Psoas muscle (tissue), 7 donors: ENCODE measurements at regions not wholly inside any gene's neighbourhood (a gene's known extent, or its start where the extent isn't known, plus 50 kb on each side); places are given as distances from the start of the nearest gene placed in this dataset.

ENCODE experiments used
- ATAC-seq, 4 donors: fragments of 200-7000 bp; cut with Tn5 transposase; one replicate each; pipeline ENCODE4 v1.9.1; 2020; ENCODE audit warnings: moderate library complexity in 3 of 4, mild to moderate bottlenecking in 2 of 4
- DNase-seq, 2 donors: peaks; one replicate each; pipeline ENCODE4 v3.0.0-alpha.2; 2020
- H3K27ac ChIP-seq: fragments of 200-600 bp; one replicate; pipeline ENCODE4 v1.8.0; 2022
- H3K27me3 ChIP-seq, 3 donors: fragments of 200-600 bp in 1 of 3; one replicate each; pipeline versions ENCODE4 v1.6.1 to v1.8.0; 2013 to 2022; ENCODE audit warnings: low read length in 2 of 3, mild to moderate bottlenecking in 2 of 3, moderate library complexity in 1 of 3; ENCODE audit not compliant: insufficient read depth in 3 of 3
- H3K36me3 ChIP-seq, 2 donors: fragments of 200-600 bp in 1 of 2; one replicate each; pipeline versions ENCODE4 v1.6.1 to v1.8.0; 2013 to 2022; ENCODE audit warnings: low read depth in 1 of 2, mild to moderate bottlenecking in 1 of 2, moderate library complexity in 1 of 2; ENCODE audit not compliant: insufficient read depth in 1 of 2
- H3K4me1 ChIP-seq: fragments of 200-600 bp; one replicate; pipeline ENCODE4 v1.8.0; 2022
- H3K4me3 ChIP-seq: fragments of 200-600 bp; one replicate; pipeline ENCODE4 v1.8.0; 2022; ENCODE audit warnings: mild to moderate bottlenecking
- H3K9me3 ChIP-seq: fragments of 200-600 bp; one replicate; pipeline ENCODE4 v1.8.0; 2022
- CTCF ChIP-seq: fragments of 200-600 bp; IDR thresholded peaks from one replicate; pipeline ENCODE4 v1.8.0; 2022; ENCODE audit warnings: antibody characterized with exemption
- WGBS, 3 donors: extraction: QIAGEN DNeasy Blood & Tissue Kit; methylation state at CpG; one replicate each; pipeline versions ENCODE4 v1.1.6 to v1.1.7; 2013; 5-methylcytosine and 5-hydroxymethylcytosine counted together
- intact Hi-C, 2 donors: fragments of 100-400 bp; cut with DNase I; formaldehyde crosslinking; loops; one replicate each; pipeline versions ENCODE4 v1.11.0 to v1.14.2; 2022
- donor health status: healthy with polysubstance abuse.
- donor health status: DM: no; HTN: no; CAD: no; lungs with moderate emphysema.
- donor health status: Bipolar disorder and iron deficiency.
- donor health status: healthy.
- donor health status: DM: yes; HTN: yes; CAD: no.
- donor health status: DM: no; HTN: no; CAD: no.
- donor health status: DM: yes; HTN: yes; CAD: no.

DNA sequence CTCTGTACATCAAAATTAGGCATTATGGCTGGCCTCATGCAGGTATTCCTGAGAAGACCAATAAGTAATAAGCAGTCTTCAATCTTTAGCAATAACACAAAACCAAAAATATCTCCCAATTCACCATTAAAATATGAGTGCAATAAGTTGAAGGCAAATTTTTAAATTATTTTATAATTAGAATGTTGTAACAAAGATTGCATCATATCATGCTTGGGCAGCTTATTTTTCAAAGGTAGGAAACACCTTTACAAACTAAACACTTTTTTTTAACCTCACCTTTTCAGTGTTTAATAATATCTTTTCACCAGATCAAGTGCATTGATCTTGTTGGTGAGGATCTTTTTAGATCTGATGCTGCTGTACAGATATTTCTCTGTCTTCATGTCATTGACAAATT is 592.9 kb upstream of the PITX2 start:
- intact Hi-C loops: no loop called here
- no peak for ATAC-seq
- no peaks in the 10 kb centered on the region for H3K9me3 ChIP-seq

DNA sequence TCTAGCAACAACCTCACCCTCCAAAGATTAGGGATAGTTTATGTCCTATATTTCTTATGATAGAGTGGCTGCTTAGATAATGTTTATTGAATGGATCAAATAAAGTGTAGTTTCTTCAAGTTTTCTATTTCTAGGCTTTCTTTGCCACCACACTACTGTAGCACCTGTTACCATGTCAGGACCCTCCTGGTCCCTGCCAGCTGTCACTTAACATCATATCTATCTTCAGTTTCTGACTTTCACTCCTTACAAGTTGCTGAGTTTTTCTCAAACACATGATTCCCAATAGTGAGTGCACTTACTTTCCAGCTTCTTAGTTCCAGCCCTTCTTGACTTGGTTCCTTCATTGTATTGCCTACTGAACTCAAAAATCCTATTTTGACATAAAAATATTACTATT is 593.9 kb upstream of the PITX2 start:
- no peak for TF ChIP-seq CTCF
- H3K4me3 ChIP-seq: no peak overlapping the region
- intact Hi-C loops: no loop called here
- ATAC-seq: no peak
- peaks cover 4% of the 10 kb centered on the region for H3K9me3 ChIP-seq
- no peak overlapping the region for H3K27ac ChIP-seq
- H3K4me1 ChIP-seq: peaks cover 4% of the 10 kb centered on the region
- DNase-seq: no peak
- no peaks in the 10 kb centered on the region for H3K36me3 ChIP-seq
- H3K27me3 ChIP-seq: no peaks in the 10 kb centered on the region

More for the DNA sequence above, 592.9 kb upstream of the PITX2 start:
- DNase-seq: no peak
- H3K36me3 ChIP-seq: no peaks in the 10 kb centered on the region
- no peak overlapping the region for H3K27ac ChIP-seq
- no peak for TF ChIP-seq CTCF
- H3K4me3 ChIP-seq: no peak overlapping the region
- no peaks in the 10 kb centered on the region for H3K27me3 ChIP-seq
- H3K4me1 ChIP-seq: peaks cover 4% of the 10 kb centered on the region

- H3K9me3 ChIP-seq: peaks cover 4% of the 10 kb centered on the region
- no peak for TF ChIP-seq CTCF
- H3K27ac ChIP-seq: no peak overlapping the region
- no peaks in the 10 kb centered on the region for H3K36me3 ChIP-seq
- DNase-seq (no peak), ATAC-seq (no peak)
- intact Hi-C loops: no loop called here
- H3K27me3 ChIP-seq: no peaks in the 10 kb centered on the region
- H3K4me3 ChIP-seq: no peak overlapping the region
- H3K4me1 ChIP-seq: no peaks in the 10 kb centered on the region
Observed at GRCh38 chr4:111221371-111221770, 598.5 kb upstream of the PITX2 start.

GRCh38 chr4:111228396-111228795 is 605.5 kb upstream of the PITX2 start:
- ATAC-seq: no peak
- Histone ChIP-seq H3K9me3 (no peaks in the 10 kb centered on the region), H3K36me3 (no peaks in the 10 kb centered on the region), H3K4me1 (no peaks in the 10 kb centered on the region), H3K4me3 (no peak overlapping the region), H3K27ac (no peak overlapping the region), H3K27me3 (no peaks in the 10 kb centered on the region)
- 89 to 93% (median 93%) methylated on average over 1 of the region's 1 CpG for WGBS, 3 donors
- no peak for TF ChIP-seq CTCF
- no peak for DNase-seq
- intact Hi-C loops: no loop called here

DNA sequence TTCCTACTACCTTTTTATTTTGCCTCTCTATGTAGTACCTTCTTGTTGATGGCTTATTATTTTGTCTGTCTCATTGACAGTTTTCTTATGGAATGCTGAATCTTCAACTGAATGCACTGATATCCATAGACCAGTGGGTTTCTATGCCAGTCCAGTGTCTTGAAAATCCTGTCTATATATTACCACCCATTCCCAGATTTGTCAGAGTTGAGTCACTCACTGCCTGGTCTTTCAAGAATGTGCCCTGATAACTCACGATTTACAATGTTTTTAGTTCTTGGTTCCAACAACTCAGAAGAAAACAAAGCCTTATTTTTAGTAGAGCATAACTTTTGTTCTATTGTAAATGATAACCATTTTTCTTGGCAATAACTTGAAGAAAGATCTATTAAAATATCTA is 606.0 kb upstream of the PITX2 start:
- H3K36me3 ChIP-seq: no peaks in the 10 kb centered on the region
- 62 to 74% (median 68%) methylated on average over 1 of the region's 1 CpG for WGBS, 3 donors
- H3K27ac ChIP-seq: no peak overlapping the region
- H3K4me3 ChIP-seq: no peak overlapping the region
- intact Hi-C loops: no loop called here
- no peak for TF ChIP-seq CTCF
- ATAC-seq: no peak
- H3K27me3 ChIP-seq: no peaks in the 10 kb centered on the region
- no peaks in the 10 kb centered on the region for H3K4me1 ChIP-seq
- DNase-seq: no peak
- H3K9me3 ChIP-seq: no peaks in the 10 kb centered on the region
